Vagina (tissue), 2 donors: ENCODE measurements at regions not wholly inside any gene's neighbourhood (a gene's known extent, or its start where the extent isn't known, plus 50 kb on each side); places are given as distances from the start of the nearest gene placed in this dataset.

ENCODE experiments used
- DNase-seq, 2 donors: peaks; one replicate each; pipeline ENCODE4 v3.0.0-alpha.2; 2017; ENCODE audit errors: extremely low spot score in 2 of 2
- H3K27ac ChIP-seq: fragments of 200-600 bp; sonication (generic); one replicate; pipeline ENCODE4 v1.5.1; 2019
- H3K27me3 ChIP-seq: fragments of 200-600 bp; sonication (generic); one replicate; pipeline ENCODE4 v1.5.1; 2019
- H3K36me3 ChIP-seq, 2 donors: fragments of 200-600 bp; sonication (generic); one replicate each; pipeline ENCODE4 v1.5.1; 2017 to 2019
- H3K4me1 ChIP-seq: fragments of 200-600 bp; sonication (generic); one replicate; pipeline ENCODE4 v1.5.1; 2019
- H3K4me3 ChIP-seq, 2 donors: fragments of 200-600 bp; sonication (generic); 1 replicate in 1 of 2; 2 replicates in 1 of 2; pipeline ENCODE4 v1.5.1; 2016 to 2019
- H3K9me3 ChIP-seq: fragments of 200-600 bp; sonication (generic); one replicate; pipeline ENCODE4 v1.5.1; 2019
- POLR2A ChIP-seq, 2 donors: fragments of 450-650 bp; IDR thresholded peaks; one replicate each; pipeline ENCODE4 v1.6.1; 2017; ENCODE audit warnings: antibody characterized with exemption in 2 of 2, mild to moderate bottlenecking in 2 of 2, moderate library complexity in 2 of 2
- POLR2AphosphoS5 ChIP-seq, 2 donors: sonication (generic); formaldehyde crosslinking; IDR thresholded peaks; one replicate each; pipeline ENCODE4 v1.9.0; 2017; ENCODE audit warnings: antibody characterized with exemption in 2 of 2, mild to moderate bottlenecking in 2 of 2, low read depth in 1 of 2; ENCODE audit not compliant: insufficient read depth in 1 of 2
- intact Hi-C: fragments of 100-400 bp; cut with DNase I; formaldehyde crosslinking; loops from one replicate; pipeline ENCODE4 v1.15.1; 2023
- TF ChIP-seq, protein P1 (sequence below), 3 experiments: fragments of 450-650 bp in 2 of 3; fragments of 200-600 bp in 1 of 3; sonication (generic) in 1 of 3; IDR thresholded peaks; one replicate each; pipeline ENCODE4 v1.5.1; 2017 to 2019; ENCODE audit warnings: antibody characterized with exemption in 3 of 3, mild to moderate bottlenecking in 2 of 3, moderate library complexity in 2 of 3

GRCh38 chr4:22235698-22236097 is 280.2 kb downstream of the ADGRA3 start:
- no peak for TF ChIP-seq POLR2AphosphoS5 (IDR thresholded peaks at IDR 0.05; ENCODE audit: insufficient read depth in 1 of 2, low read depth in 1 of 2)
- no peak for TF ChIP-seq POLR2A (IDR thresholded peaks at IDR 0.05)
- TF ChIP-seq, protein P1, sequence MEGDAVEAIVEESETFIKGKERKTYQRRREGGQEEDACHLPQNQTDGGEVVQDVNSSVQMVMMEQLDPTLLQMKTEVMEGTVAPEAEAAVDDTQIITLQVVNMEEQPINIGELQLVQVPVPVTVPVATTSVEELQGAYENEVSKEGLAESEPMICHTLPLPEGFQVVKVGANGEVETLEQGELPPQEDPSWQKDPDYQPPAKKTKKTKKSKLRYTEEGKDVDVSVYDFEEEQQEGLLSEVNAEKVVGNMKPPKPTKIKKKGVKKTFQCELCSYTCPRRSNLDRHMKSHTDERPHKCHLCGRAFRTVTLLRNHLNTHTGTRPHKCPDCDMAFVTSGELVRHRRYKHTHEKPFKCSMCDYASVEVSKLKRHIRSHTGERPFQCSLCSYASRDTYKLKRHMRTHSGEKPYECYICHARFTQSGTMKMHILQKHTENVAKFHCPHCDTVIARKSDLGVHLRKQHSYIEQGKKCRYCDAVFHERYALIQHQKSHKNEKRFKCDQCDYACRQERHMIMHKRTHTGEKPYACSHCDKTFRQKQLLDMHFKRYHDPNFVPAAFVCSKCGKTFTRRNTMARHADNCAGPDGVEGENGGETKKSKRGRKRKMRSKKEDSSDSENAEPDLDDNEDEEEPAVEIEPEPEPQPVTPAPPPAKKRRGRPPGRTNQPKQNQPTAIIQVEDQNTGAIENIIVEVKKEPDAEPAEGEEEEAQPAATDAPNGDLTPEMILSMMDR (IDR thresholded peaks at IDR 0.05), result no peak
- no peaks in the 10 kb centered on the region for H3K27me3 ChIP-seq
- H3K4me3 ChIP-seq, result no peak overlapping the region
- H3K36me3 ChIP-seq, result no peaks in the 10 kb centered on the region
- intact Hi-C loops, result loop anchor here (5.0 kb wide), 1 partner anchor 693 kb away; no protein-coding TSS in a partner anchor
- H3K9me3 ChIP-seq, result no peaks in the 10 kb centered on the region
- DNase-seq, result no peak
- H3K4me1 ChIP-seq, result no peaks in the 10 kb centered on the region
- no peak overlapping the region for H3K27ac ChIP-seq

DNA sequence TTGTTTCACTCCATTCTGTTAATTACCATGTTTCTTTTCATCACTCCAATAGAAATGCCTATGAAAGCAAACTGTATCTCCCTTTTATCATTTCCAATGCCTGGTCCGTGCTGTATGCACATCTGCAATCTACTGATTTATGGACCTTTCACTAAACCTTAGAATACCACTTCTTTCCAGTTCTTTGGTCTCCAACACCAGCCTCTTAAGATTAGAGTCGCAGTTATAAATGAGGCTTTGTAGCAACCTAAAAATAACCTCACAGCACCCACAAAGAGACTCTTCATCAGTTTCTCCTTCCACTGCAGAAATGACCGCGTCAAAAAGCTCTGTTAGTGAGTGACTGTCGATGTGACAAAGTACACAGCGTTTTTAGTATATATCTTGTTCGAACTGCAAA is 282.6 kb downstream of the ADGRA3 start:
- H3K27me3 ChIP-seq, result no peaks in the 10 kb centered on the region
- H3K27ac ChIP-seq, result no peak overlapping the region
- no peaks in the 10 kb centered on the region for H3K36me3 ChIP-seq
- intact Hi-C loops, result no loop called here
- no peak for DNase-seq
- TF ChIP-seq POLR2AphosphoS5 (IDR thresholded peaks at IDR 0.05; ENCODE audit: insufficient read depth in 1 of 2, low read depth in 1 of 2) (no peak), POLR2A (IDR thresholded peaks at IDR 0.05) (no peak)
- TF ChIP-seq, protein P1 (IDR thresholded peaks at IDR 0.05), result no peak
- H3K4me3 ChIP-seq, result no peak overlapping the region
- H3K4me1 ChIP-seq, result no peaks in the 10 kb centered on the region
- H3K9me3 ChIP-seq, result no peaks in the 10 kb centered on the region

GRCh38 chr4:22220965-22221364 is 272.4 kb upstream of the KCNIP4 start:
- H3K9me3 ChIP-seq, result no peaks in the 10 kb centered on the region
- no peak overlapping the region for H3K27ac ChIP-seq
- no peaks in the 10 kb centered on the region for H3K27me3 ChIP-seq
- H3K4me3 ChIP-seq, result no peak overlapping the region
- DNase-seq, result no peak
- H3K4me1 ChIP-seq, result peaks cover 4% of the 10 kb centered on the region
- no peak for TF ChIP-seq POLR2A (IDR thresholded peaks at IDR 0.05)
- no peak for TF ChIP-seq POLR2AphosphoS5 (IDR thresholded peaks at IDR 0.05; ENCODE audit: insufficient read depth in 1 of 2, low read depth in 1 of 2)
- TF ChIP-seq, protein P1 (IDR thresholded peaks at IDR 0.05), result no peak
- H3K36me3 ChIP-seq, result no peaks in the 10 kb centered on the region
- intact Hi-C loops, result no loop called here

GRCh38 chr4:22217480-22217879 is 268.9 kb upstream of the KCNIP4 start:
- Histone ChIP-seq H3K4me1 (peaks cover 4% of the 10 kb centered on the region), H3K27me3 (no peaks in the 10 kb centered on the region), H3K4me3 (no peak overlapping the region), H3K36me3 (no peaks in the 10 kb centered on the region), H3K27ac (no peak overlapping the region), H3K9me3 (no peaks in the 10 kb centered on the region)
- no peak for DNase-seq
- TF ChIP-seq, protein P1 (IDR thresholded peaks at IDR 0.05), result no peak
- TF ChIP-seq POLR2A (IDR thresholded peaks at IDR 0.05) (no peak), POLR2AphosphoS5 (IDR thresholded peaks at IDR 0.05; ENCODE audit: insufficient read depth in 1 of 2, low read depth in 1 of 2) (no peak)
- intact Hi-C loops, result no loop called here

DNA sequence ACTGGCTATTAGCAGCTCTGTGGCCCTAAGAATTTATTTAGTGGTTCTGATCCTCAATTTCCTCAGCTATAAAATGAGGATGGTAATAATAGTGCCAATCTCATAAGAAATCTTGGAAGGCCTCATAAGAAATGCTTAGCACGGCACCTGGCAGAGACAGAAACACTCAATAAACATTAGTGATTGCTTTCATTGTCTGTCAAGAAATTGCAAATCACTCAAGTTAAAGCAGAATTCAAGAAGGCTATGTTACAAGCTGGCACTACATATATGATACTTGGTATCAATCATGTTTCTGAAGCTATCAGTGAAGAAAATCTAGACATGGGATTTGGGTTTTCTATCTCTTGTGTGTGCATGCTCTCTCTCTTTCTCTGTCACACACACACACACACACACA is 267.7 kb upstream of the KCNIP4 start:
- intact Hi-C loops, result no loop called here
- TF ChIP-seq, protein P1 (IDR thresholded peaks at IDR 0.05), result no peak
- TF ChIP-seq POLR2A (IDR thresholded peaks at IDR 0.05) (no peak), POLR2AphosphoS5 (IDR thresholded peaks at IDR 0.05; ENCODE audit: insufficient read depth in 1 of 2, low read depth in 1 of 2) (no peak)

More for the DNA sequence above, 267.7 kb upstream of the KCNIP4 start:
- H3K27ac ChIP-seq, result no peak overlapping the region
- no peaks in the 10 kb centered on the region for H3K27me3 ChIP-seq
- no peaks in the 10 kb centered on the region for H3K9me3 ChIP-seq
- no peaks in the 10 kb centered on the region for H3K36me3 ChIP-seq
- peaks cover 4% of the 10 kb centered on the region for H3K4me1 ChIP-seq
- no peak for DNase-seq
- H3K4me3 ChIP-seq, result no peak overlapping the region
